ENCODE measurements at regions not wholly inside any gene's neighbourhood (a gene's known extent, or its start where the extent isn't known, plus 50 kb on each side); places are given as distances from the start of the nearest gene placed in this dataset.

DNA sequence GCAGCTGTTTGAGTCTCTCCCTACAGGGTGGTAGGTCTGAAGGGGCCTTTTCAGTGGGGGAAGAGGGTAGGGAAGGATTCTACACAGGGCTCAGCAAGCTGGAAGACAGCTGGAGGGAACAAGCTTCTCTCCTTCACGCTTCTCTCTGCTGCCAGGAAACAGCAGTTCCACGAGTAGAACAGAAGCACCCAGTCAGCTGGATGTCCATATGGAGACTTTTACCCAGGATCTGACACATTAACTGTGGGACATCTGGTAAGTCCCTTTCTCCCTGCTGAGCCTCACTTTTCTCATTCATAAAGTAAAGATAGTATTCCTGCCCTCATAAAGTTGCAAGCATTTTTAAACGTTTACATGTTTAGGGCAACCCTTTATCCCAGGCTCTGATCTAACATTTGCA, 280.3 kb downstream of the OMA1 start:
- Histone ChIP-seq H3K27me3 (ENCODE audit: control insufficient read depth in 2 of 2, insufficient read depth in 2 of 2, low read length in 2 of 2) (no peaks in the 10 kb centered on the region), H3K4me1 (ENCODE audit: control insufficient read depth in 1 of 2, insufficient read depth in 2 of 2, low read length in 2 of 2) (no peaks in the 10 kb centered on the region), H2AFZ (ENCODE audit: insufficient read depth, low read depth, low read length, poor library complexity, severe bottlenecking) (no peak overlapping the region), H3K9me3 (replicated peaks in 1 of 2; ENCODE audit: control insufficient read depth in 1 of 2, insufficient read depth in 1 of 2, low read length in 2 of 2) (no peaks in the 10 kb centered on the region), H3K79me2 (ENCODE audit: insufficient read depth, low read length) (no peaks in the 10 kb centered on the region), H3K36me3 (replicated peaks in 1 of 2; ENCODE audit: control insufficient read depth in 1 of 2, insufficient read depth in 2 of 2, low read length in 2 of 2) (no peaks in the 10 kb centered on the region), H3K27ac (ENCODE audit: low read depth in 1 of 2, low read length in 2 of 2) (no peak overlapping the region), H3K4me2 (replicated peaks; ENCODE audit: extremely low read depth, low read length, poor library complexity, severe bottlenecking) (no peak overlapping the region), H4K20me1 (ENCODE audit: insufficient read depth, low read length) (no peaks in the 10 kb centered on the region), H3K4me3 (replicated peaks in 1 of 3; ENCODE audit: low read depth in 2 of 3, low read length in 3 of 3) (no peak overlapping the region), H3K9ac (ENCODE audit: insufficient read depth, low read length, poor library complexity, severe bottlenecking) (no peak overlapping the region)
- H3K27me3 Mint-ChIP-seq (ENCODE audit: low read depth in 3 of 3) = peaks cover 0 to 5% (median 2%) of the 10 kb centered on the region in 3 donors
- H3K36me3 Mint-ChIP-seq = no peaks in the 10 kb centered on the region
- no peak for DNase-seq
- H3K9me3 Mint-ChIP-seq = peaks cover 0 to 3% (median 0%) of the 10 kb centered on the region in 7 donors
- intact Hi-C loops (cut with micrococcal nuclease) = no loop called here
- TF ChIP-seq, protein P1, sequence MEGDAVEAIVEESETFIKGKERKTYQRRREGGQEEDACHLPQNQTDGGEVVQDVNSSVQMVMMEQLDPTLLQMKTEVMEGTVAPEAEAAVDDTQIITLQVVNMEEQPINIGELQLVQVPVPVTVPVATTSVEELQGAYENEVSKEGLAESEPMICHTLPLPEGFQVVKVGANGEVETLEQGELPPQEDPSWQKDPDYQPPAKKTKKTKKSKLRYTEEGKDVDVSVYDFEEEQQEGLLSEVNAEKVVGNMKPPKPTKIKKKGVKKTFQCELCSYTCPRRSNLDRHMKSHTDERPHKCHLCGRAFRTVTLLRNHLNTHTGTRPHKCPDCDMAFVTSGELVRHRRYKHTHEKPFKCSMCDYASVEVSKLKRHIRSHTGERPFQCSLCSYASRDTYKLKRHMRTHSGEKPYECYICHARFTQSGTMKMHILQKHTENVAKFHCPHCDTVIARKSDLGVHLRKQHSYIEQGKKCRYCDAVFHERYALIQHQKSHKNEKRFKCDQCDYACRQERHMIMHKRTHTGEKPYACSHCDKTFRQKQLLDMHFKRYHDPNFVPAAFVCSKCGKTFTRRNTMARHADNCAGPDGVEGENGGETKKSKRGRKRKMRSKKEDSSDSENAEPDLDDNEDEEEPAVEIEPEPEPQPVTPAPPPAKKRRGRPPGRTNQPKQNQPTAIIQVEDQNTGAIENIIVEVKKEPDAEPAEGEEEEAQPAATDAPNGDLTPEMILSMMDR (IDR thresholded peaks at IDR 0.05) = no peak
- WGBS (ENCODE audit: insufficient coverage) = 86% methylated on average over 2 of the region's 3 CpGs
- H3K27ac Mint-ChIP-seq = no peak overlapping the region
- H3K4me1 Mint-ChIP-seq = no peaks in the 10 kb centered on the region
- no peak overlapping the region for H3K4me3 Mint-ChIP-seq

DNA sequence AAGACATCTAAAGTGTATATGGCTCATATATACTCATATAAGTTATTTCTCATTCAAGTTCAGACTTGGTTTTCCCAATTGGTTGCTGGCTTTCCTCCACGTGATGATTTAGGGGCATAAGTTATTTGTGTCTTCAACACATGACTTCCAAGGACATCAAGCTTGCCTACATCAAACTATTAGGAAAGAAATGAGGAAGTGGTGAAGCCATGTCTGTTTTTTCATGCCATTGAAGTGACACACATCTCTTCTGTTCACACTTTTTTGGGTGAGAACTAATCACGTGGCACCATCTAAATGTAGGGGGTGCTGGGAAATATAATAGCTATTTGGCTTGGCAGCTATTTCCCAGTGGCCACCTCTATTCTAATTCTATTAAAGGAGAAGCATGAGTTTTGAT, 282.1 kb downstream of the OMA1 start:
- H3K27me3 Mint-ChIP-seq (ENCODE audit: low read depth in 3 of 3) = peaks cover 0 to 5% (median 2%) of the 10 kb centered on the region in 3 donors
- no CpG with 5 or more reads among the region's 2 CpGs for WGBS (ENCODE audit: insufficient coverage)
- Histone ChIP-seq H3K4me1 (ENCODE audit: control insufficient read depth in 1 of 2, insufficient read depth in 2 of 2, low read length in 2 of 2) (no peaks in the 10 kb centered on the region), H3K79me2 (ENCODE audit: insufficient read depth, low read length) (no peaks in the 10 kb centered on the region), H3K4me3 (replicated peaks in 1 of 3; ENCODE audit: low read depth in 2 of 3, low read length in 3 of 3) (no peak overlapping the region), H3K27me3 (ENCODE audit: control insufficient read depth in 2 of 2, insufficient read depth in 2 of 2, low read length in 2 of 2) (no peaks in the 10 kb centered on the region), H3K36me3 (replicated peaks in 1 of 2; ENCODE audit: control insufficient read depth in 1 of 2, insufficient read depth in 2 of 2, low read length in 2 of 2) (no peaks in the 10 kb centered on the region), H3K4me2 (replicated peaks; ENCODE audit: extremely low read depth, low read length, poor library complexity, severe bottlenecking) (no peak overlapping the region), H2AFZ (ENCODE audit: insufficient read depth, low read depth, low read length, poor library complexity, severe bottlenecking) (no peak overlapping the region), H4K20me1 (ENCODE audit: insufficient read depth, low read length) (no peaks in the 10 kb centered on the region), H3K9ac (ENCODE audit: insufficient read depth, low read length, poor library complexity, severe bottlenecking) (no peak overlapping the region), H3K27ac (ENCODE audit: low read depth in 1 of 2, low read length in 2 of 2) (no peak overlapping the region), H3K9me3 (replicated peaks in 1 of 2; ENCODE audit: control insufficient read depth in 1 of 2, insufficient read depth in 1 of 2, low read length in 2 of 2) (no peaks in the 10 kb centered on the region)
- DNase-seq = no peak
- no peak overlapping the region for H3K4me3 Mint-ChIP-seq
- intact Hi-C loops (cut with micrococcal nuclease) = no loop called here
- peaks cover 0 to 3% (median 0%) of the 10 kb centered on the region in 7 donors for H3K9me3 Mint-ChIP-seq
- H3K36me3 Mint-ChIP-seq = no peaks in the 10 kb centered on the region
- TF ChIP-seq, protein P1 (IDR thresholded peaks at IDR 0.05) = no peak
- H3K4me1 Mint-ChIP-seq = no peaks in the 10 kb centered on the region
- no peak overlapping the region for H3K27ac Mint-ChIP-seq
